Kidney (tissue), 13 donors: ENCODE measurements at regions not wholly inside any gene's neighbourhood (a gene's known extent, or its start where the extent isn't known, plus 50 kb on each side); places are given as distances from the start of the nearest gene placed in this dataset.

Experiments
- DNase-seq, 5 donors: peaks; one replicate each; pipeline ENCODE4 v3.0.0-alpha.2; 2013 to 2020
- FAIRE-seq: peaks from 2 replicates; lab custom pipeline; 2012; peaks lifted over from hg19 to GRCh38; lab: Jason Lieb, UNC
- H3K27ac ChIP-seq, 2 donors: one replicate each; pipeline ENCODE4 v1.7.0; 2013; ENCODE audit warnings: low read depth in 2 of 2, low read length in 2 of 2, inconsistent platforms in 1 of 2
- H3K27me3 ChIP-seq: one replicate; pipeline ENCODE4 v1.7.1; 2013; ENCODE audit warnings: low read length, inconsistent platforms; ENCODE audit not compliant: control insufficient read depth, insufficient read depth
- H3K36me3 ChIP-seq, 3 donors: one replicate each; pipeline versions ENCODE4 v1.7.0 to v1.7.1; 2013; ENCODE audit warnings: low read length in 3 of 3, control low read depth in 1 of 3, inconsistent platforms in 1 of 3; ENCODE audit not compliant: insufficient read depth in 3 of 3, control insufficient read depth in 2 of 3
- H3K4me1 ChIP-seq, 3 donors: one replicate each; pipeline versions ENCODE4 v1.7.0 to v1.7.1; 2013; ENCODE audit warnings: low read length in 3 of 3, inconsistent platforms in 1 of 3, low read depth in 1 of 3; ENCODE audit not compliant: control insufficient read depth in 2 of 3, insufficient read depth in 2 of 3
- H3K4me3 ChIP-seq, 3 donors: one replicate each; pipeline versions ENCODE4 v1.7.0 to v1.8.1; 2013; ENCODE audit warnings: low read length in 3 of 3, control low read depth in 1 of 3, inconsistent platforms in 1 of 3
- H3K9ac ChIP-seq, 3 donors: one replicate each; pipeline versions ENCODE4 v1.7.0 to v1.7.1; 2013; ENCODE audit warnings: low read length in 3 of 3, control low read depth in 1 of 3, inconsistent platforms in 1 of 3
- H3K9me3 ChIP-seq, 3 donors: one replicate each; pipeline versions ENCODE4 v1.7.0 to v1.7.1; 2013; ENCODE audit warnings: low read length in 3 of 3, control low read depth in 1 of 3, inconsistent platforms in 1 of 3; ENCODE audit not compliant: control insufficient read depth in 2 of 3, insufficient read depth in 1 of 3
- intact Hi-C: fragments of 100-400 bp; cut with DNase I; formaldehyde crosslinking; loops from one replicate; pipeline ENCODE4 v1.11.1; 2022
- TF ChIP-seq, protein P1 (sequence below): IDR thresholded peaks from 3 replicates; pipeline ENCODE4 v1.5.1; 2012; ENCODE audit warnings: mild to moderate bottlenecking, moderate library complexity, borderline replicate concordance; ENCODE audit not compliant: insufficient read depth; ENCODE audit errors: extremely low read depth
- donor health status: control.
- donor health status: control.
- donor health status: control.
- donor health status: control.
- donor health status: control.
- donor health status: DM: yes; HTN: yes; CAD: no.
- donor health status: Normal renal cell carcinoma (clear cell type).

DNA sequence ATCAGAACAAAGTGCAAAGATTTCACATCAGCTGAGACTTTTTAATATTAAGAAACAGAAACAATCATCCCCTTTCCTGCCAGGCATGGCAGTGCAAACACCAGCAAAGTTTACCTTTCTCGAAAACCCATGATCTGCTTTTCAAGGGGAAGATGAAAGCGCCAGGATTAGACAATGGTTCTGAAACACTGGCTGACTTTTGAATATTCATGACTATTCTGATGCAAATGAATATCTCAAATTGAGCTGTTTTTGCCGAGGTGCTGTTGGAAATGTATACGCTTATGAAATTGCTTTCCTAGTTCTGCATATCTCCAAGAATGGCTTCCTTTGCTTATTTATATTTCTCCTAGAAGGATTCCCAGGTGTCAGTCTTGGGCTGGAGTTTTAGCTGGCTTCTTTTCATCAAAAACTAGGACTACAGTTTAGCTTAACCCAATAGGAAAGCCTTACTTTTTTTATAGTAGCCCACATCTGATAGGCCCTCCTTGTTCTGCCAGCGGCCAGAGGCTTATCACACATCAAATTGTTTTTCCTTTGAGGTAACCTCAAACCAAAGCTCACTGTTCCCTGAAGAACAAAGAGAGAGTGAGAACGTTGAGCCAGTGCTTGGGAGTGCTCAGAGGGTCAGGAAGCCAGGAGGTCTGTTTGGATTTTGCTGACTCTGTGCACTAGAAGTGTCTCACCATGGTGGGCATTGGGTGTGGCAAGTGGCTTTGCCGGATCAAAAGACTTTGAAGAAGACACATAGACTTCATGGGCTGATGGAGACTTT, 74.0 kb upstream of the PLCL2 start:
- Histone ChIP-seq H3K4me3 (no peak overlapping the region), H3K27me3 (no peaks in the 10 kb centered on the region), H3K36me3 (no peaks in the 10 kb centered on the region), H3K9me3 (no peaks in the 10 kb centered on the region), H3K4me1 (no peaks in the 10 kb centered on the region), H3K9ac (no peak overlapping the region), H3K27ac (no peak overlapping the region)
- TF ChIP-seq, protein P1, sequence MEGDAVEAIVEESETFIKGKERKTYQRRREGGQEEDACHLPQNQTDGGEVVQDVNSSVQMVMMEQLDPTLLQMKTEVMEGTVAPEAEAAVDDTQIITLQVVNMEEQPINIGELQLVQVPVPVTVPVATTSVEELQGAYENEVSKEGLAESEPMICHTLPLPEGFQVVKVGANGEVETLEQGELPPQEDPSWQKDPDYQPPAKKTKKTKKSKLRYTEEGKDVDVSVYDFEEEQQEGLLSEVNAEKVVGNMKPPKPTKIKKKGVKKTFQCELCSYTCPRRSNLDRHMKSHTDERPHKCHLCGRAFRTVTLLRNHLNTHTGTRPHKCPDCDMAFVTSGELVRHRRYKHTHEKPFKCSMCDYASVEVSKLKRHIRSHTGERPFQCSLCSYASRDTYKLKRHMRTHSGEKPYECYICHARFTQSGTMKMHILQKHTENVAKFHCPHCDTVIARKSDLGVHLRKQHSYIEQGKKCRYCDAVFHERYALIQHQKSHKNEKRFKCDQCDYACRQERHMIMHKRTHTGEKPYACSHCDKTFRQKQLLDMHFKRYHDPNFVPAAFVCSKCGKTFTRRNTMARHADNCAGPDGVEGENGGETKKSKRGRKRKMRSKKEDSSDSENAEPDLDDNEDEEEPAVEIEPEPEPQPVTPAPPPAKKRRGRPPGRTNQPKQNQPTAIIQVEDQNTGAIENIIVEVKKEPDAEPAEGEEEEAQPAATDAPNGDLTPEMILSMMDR, result no peak
- DNase-seq (no peak), FAIRE-seq (no peak)
- intact Hi-C loops, result no loop called here

- H3K9me3 ChIP-seq, result no peaks in the 10 kb centered on the region
- no peak overlapping the region for H3K27ac ChIP-seq
- FAIRE-seq (no peak), DNase-seq (no peak)
- no peaks in the 10 kb centered on the region for H3K36me3 ChIP-seq
- no peaks in the 10 kb centered on the region for H3K4me1 ChIP-seq
- H3K27me3 ChIP-seq, result no peaks in the 10 kb centered on the region
- peak overlapping the region in 1 of 3 donors; percentile 16 for H3K4me3 ChIP-seq
- TF ChIP-seq, protein P1, result no peak
- intact Hi-C loops, result no loop called here
- no peak overlapping the region for H3K9ac ChIP-seq
Observed at GRCh38 chr3:16811950-16812349, 72.8 kb upstream of the PLCL2 start.

- Histone ChIP-seq H3K27me3 (no peaks in the 10 kb centered on the region), H3K36me3 (no peaks in the 10 kb centered on the region), H3K9ac (no peak overlapping the region), H3K27ac (no peak overlapping the region), H3K9me3 (no peaks in the 10 kb centered on the region), H3K4me3 (no peak overlapping the region), H3K4me1 (no peaks in the 10 kb centered on the region)
- intact Hi-C loops, result no loop called here
- DNase-seq (no peak), FAIRE-seq (no peak)
- TF ChIP-seq, protein P1, result no peak
Observed at GRCh38 chr3:16813336-16813735, 71.4 kb upstream of the PLCL2 start.
